CD4-positive, alpha-beta T cell treated with Interleukin-4 for 1 hour (primary cell): ENCODE measurements at regions not wholly inside any gene's neighbourhood (a gene's known extent, or its start where the extent isn't known, plus 50 kb on each side); places are given as distances from the start of the nearest gene placed in this dataset.

Source experiments
- DNase-seq, 2 donors: peaks; one replicate each; pipeline ENCODE4 v3.0.0-alpha.2; 2020 to 2022

- DNase-seq = no peak
Measured at GRCh38 chr2:107325981-107326786, 440.2 kb upstream of the ST6GAL2 start.

- DNase-seq = no peak
Measured at GRCh38 chr2:107334306-107334705, 448.3 kb upstream of the ST6GAL2 start.

GRCh38 chr2:107336526-107336925 lies 450.6 kb upstream of the ST6GAL2 start:
- DNase-seq = no peak

GRCh38 chr2:107337209-107337898 lies 451.4 kb upstream of the ST6GAL2 start:
- no peak for DNase-seq

- no peak for DNase-seq
Measured at GRCh38 chr2:107338059-107338458, 452.1 kb upstream of the ST6GAL2 start.

GRCh38 chr2:107338571-107338970 lies 452.6 kb upstream of the ST6GAL2 start:
- DNase-seq = no peak

- DNase-seq = no peak
Measured at GRCh38 chr2:107340955-107341354, 455.0 kb upstream of the ST6GAL2 start.

- no peak for DNase-seq
Measured at GRCh38 chr2:107349329-107349728, 463.4 kb upstream of the ST6GAL2 start.

GRCh38 chr2:107354175-107354574 lies 468.2 kb upstream of the ST6GAL2 start:
- no peak for DNase-seq

GRCh38 chr2:107358362-107358761 lies 468.3 kb upstream of the RGPD4 start:
- DNase-seq = no peak

GRCh38 chr2:107359021-107359420 lies 467.7 kb upstream of the RGPD4 start:
- no peak for DNase-seq

- no peak for DNase-seq
Measured at GRCh38 chr2:107361751-107362381, 464.8 kb upstream of the RGPD4 start.

GRCh38 chr2:107362993-107363392 lies 463.7 kb upstream of the RGPD4 start:
- no peak for DNase-seq

GRCh38 chr2:107363806-107364205 lies 462.9 kb upstream of the RGPD4 start:
- DNase-seq = no peak

GRCh38 chr2:107364361-107364950 lies 462.2 kb upstream of the RGPD4 start:
- DNase-seq = no peak

GRCh38 chr2:107374249-107374648 lies 452.4 kb upstream of the RGPD4 start:
- DNase-seq = no peak

- DNase-seq = no peak
Measured at GRCh38 chr2:107376909-107377308, 449.8 kb upstream of the RGPD4 start.

- DNase-seq = no peak
Measured at GRCh38 chr2:107380912-107381311, 445.8 kb upstream of the RGPD4 start.

- no peak for DNase-seq
Measured at GRCh38 chr2:107383691-107384090, 443.0 kb upstream of the RGPD4 start.

GRCh38 chr2:107384422-107384821 lies 442.3 kb upstream of the RGPD4 start:
- DNase-seq = no peak

- no peak for DNase-seq
Measured at GRCh38 chr2:107385921-107386320, 440.8 kb upstream of the RGPD4 start.

- DNase-seq = no peak
Measured at GRCh38 chr2:107392241-107392704, 434.4 kb upstream of the RGPD4 start.

- no peak for DNase-seq
Measured at GRCh38 chr2:107393516-107393915, 433.2 kb upstream of the RGPD4 start.
